ENCODE measurements at regions not wholly inside any gene's neighbourhood (a gene's known extent, or its start where the extent isn't known, plus 50 kb on each side); places are given as distances from the start of the nearest gene placed in this dataset.

DNA sequence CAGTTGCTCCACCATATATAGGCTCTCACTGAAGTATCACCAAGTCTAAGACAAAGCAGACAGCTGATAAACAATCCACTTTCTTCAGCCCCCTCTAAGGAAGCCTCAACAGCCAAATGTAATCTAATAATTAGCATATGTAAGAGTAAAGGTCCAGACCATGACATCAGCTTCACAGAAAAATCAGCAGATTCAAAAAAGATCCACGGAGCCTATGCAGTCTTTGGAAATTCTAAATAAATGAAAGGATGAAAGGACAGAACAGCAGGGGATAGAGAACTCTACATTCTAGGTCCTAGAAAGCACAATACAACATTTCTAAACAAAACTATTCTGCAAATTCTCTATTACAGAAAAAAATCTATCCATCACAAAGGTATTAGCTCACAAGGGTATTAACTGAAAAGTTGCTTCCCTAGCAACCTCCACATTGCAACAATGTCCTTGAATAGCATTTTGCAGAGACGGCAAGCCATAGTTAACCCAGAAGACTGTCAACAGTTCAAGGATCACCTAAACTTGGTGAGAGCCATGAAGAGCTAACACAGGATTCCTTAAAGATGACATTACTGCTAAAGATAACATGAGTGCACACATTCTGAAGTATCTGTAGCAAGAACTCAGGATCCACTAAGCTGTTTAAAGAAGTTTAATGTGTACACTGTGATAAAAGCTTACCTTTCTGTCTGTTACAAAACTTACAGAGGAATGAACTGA, 74.3 kb downstream of the SIPA1L2 start:
- DNase-seq (ENCODE audit: low read depth in 2 of 2), result no peak

DNA sequence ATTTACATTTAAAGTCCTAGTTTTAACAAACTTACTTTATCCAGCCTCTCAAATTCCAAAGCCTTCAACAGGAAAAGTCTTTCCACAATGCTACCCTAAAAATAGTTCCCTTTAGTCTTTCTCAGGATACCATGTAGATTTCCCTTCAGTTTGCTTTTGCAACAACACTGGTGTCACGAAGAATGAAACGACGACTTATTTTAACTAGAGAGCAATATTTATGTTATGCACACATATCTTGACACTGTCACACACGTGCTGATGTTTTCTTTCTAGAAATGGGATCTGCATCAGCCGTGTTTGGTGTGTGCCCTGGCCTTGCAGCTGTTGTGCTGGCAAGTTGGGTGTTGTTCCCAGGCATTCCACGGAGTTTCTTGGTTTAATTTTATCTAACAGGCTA, 75.5 kb downstream of the SIPA1L2 start:
- no peak for DNase-seq (ENCODE audit: low read depth in 2 of 2)

DNA sequence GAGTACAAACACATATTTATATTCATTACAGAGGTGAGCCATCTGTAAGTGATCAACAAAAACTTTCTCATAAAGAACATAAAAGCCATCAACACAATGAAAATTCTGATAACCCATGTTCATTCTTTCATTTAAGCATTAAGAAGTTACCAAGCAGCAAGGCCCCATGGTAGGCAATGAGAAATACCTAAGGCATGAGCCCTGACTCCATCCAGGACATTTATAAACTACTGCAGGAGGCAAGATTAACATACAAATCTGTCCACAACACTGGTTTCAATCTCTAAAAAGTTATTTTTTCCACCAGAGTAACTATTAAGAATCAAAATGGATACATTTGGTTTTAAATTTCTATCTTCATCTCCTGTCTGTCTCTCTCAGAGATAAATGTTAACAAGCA, 76.1 kb downstream of the SIPA1L2 start:
- no peak for DNase-seq (ENCODE audit: low read depth in 2 of 2)

DNA sequence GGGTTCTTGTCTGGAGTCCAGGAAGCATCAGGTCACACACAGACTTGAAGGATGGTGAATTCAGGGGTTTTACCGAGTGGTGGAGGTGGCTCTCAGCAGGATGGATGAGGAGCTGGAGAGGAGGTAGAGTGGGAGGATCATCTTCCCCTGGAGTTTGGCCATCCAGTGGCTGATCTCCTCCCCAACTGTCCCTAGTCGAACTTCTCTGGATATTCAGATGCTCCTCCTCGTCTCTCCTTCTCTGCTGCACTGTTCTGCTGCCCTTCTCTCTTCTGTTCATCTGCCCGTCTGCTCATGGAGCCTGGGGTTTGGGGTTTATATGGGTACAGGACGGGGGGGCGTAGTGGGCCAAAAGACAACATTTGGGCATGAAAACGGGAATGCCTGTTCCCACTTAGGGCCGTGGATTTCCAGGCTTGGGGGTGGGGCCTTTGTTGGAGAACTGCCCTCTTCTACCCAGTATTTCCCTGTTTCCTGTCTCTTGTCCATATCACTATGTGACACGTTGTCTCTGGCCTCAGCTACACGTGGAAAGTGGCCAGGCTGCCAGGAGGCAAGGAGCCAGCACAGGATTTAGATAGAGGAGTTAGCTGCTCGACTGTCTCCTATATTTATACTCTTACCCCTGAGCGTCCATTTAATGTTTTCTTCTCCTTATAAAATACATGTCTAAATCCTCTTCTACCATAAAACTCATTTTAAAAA, 76.7 kb downstream of the SIPA1L2 start:
- no peak for DNase-seq (ENCODE audit: low read depth in 2 of 2)

DNA sequence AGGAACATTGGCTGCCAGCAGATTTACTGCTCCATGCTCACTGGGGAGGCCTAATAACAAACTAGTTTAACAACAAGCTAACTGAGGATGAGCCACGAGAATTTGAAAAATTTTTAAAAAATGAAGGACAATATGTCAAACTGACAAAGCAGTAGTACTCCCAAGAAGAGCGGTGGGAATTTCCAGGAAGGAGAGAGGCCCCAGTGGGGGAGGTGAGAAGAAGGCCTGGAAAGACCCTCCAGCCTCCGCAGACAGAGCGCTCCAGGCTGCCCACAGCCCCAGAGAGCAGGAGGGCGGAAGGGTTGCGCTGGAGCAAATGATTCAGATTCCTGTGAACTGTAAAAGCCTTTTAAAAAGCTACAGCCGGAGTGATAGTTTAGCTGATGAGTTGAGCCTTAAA, 78.5 kb downstream of the SIPA1L2 start:
- DNase-seq (ENCODE audit: low read depth in 2 of 2), result no peak

DNA sequence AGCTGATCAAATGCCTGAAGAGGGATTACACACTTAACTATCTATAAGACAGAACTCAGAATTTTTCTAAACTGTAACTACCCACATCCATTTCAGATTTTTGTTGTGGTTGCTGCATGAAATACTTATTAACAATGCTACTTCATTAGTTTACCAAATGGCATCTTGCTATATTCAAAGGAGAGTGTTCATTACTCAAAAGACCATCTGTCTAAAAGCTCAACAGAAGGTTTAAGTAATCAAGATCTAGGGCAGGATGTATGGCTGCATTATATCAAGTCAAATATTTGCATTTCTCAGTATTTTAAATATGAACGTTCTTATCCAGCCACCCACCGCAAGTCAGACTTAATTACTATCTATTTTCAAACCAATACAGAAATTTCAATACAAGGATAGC, 79.9 kb downstream of the SIPA1L2 start:
- DNase-seq (ENCODE audit: low read depth in 2 of 2), result no peak

DNA sequence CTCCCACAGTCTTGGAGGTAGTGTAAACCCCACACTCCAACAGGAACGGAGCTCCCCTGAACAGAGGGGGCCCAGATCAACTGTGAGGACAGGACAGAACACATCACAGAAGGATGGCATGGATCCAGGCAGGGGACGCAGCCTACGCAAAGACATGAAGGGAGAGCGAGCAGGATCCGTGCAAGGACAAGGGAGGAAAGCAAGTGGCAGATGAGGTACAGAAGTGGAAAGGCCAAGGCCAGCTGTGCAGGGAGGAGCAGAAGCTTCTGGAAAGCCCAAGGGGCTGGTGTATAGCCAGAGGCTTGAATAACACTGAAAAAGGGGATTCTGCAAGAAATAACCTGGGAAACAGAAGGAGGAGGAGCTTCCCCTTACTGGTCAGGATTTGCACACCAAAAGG, 81.2 kb downstream of the SIPA1L2 start:
- DNase-seq (ENCODE audit: low read depth in 2 of 2), result no peak

DNA sequence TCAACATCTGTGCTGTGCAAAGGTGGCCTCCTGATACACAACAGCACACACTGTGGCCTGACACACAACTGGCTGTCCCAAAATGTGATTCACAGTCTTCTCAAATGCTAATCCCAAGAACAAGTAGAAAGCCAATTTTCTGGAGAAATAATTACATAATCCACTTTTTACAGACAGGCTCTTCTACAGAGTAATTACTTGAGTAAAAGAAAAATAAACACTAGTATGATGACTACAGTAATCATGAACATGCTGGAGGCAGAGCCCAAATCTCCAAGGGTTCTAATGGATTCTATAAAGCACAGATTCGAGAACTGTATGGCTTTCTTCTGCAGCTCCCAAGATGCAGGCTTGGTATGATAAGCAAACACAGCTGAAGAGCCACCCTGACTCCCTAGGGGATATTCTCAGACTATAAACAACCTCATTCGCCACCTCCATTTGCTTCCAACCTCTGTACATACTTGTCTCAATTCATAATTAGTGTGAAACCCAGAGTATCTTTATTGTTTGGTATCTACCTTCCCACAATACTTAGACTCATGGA, 81.9 kb downstream of the SIPA1L2 start:
- no peak for DNase-seq (ENCODE audit: low read depth in 2 of 2)

DNA sequence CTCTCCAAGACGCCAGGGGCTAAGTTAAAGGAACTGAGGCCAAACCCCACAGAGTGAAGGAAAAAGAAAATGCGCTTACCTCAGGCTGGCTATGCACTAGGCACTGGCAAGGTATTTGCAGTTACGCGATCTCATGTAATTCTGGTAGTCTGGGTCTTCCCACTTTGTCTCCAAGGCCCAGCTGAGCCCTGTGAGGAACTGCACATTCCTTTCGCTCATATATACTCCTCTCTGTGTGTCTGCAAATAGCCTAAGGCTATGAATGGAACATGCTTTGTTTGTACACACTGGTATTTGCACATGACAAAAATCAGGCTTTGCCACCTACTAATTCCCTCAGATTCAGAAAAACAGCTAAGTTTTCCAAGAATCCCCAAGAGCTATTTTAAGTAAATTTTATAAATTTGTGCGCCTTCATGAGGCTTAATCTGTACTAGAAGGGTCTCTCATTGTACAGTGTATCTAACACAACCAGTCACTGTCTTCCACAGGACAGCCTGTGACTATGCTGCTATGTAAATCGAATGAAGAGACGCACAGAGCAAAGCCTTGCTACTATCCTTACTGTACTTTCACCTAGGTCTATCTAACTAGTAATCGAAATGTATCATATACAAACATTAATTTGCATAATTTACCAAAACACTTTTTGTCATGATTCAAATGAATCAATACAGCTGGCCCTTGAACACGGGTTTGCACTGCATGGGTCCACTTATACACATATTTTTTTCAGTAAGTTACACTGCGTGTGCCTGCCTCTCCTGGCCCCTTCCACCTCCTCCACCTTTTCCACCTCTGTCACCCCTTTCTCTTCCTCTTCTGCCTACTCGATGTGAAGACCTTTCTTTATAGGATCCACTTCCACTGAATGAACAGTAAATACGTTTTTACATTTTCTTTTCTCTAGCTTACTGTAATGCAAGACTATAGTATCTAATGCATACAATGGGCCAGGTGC, 87.0 kb downstream of the SIPA1L2 start:
- DNase-seq (ENCODE audit: low read depth in 2 of 2), result no peak

DNA sequence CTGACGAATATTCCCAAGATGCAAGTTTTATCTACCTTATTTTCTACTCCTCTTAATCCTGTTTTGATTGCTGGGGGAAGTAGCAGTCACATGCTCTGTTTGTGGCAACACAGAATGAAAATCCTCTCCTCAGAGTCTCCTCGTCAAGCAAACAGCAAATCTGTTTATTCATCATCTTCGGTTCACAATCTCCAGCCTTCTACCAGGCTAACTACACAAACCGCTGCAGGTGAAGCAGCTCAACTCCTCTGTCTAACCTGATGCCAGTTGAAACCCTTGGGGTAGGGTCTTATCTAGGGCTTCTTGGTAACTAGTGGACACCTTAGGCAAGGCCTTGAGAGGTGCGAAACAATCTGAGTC, 91.0 kb downstream of the SIPA1L2 start:
- DNase-seq (ENCODE audit: low read depth in 2 of 2), result no peak

DNA sequence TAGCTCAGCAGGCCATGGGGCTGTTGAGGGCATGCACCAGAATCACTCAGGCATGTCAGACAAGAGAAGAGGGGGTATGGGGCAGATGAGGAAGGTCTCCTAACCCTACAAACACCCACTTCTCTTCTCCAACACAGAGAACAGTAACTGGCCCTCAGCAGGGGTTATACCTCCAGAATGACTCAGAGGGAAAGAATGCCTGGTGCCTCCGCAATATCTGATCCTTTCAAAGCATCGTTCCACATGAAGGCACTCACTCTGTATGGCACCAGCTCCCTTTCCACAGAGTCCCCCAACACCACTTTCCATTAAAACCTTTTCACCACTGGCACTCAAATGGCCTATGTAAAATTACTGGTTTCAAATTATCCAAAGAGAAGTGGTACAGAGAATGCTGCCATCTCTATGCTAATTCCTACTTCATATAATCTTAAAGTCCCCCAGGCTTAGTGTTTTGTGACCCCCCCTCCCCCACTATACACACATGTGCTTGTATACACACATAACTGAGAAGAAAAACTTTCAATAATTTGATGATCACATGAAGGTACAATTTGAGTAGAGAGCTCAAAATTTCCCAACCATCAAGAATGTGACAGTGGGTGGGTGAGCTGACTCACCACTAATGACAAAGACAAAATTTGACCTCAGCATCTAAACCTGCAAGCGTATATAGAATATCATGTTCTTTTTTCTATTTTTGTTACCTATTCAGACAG, 91.5 kb downstream of the SIPA1L2 start:
- no peak for DNase-seq (ENCODE audit: low read depth in 2 of 2)

DNA sequence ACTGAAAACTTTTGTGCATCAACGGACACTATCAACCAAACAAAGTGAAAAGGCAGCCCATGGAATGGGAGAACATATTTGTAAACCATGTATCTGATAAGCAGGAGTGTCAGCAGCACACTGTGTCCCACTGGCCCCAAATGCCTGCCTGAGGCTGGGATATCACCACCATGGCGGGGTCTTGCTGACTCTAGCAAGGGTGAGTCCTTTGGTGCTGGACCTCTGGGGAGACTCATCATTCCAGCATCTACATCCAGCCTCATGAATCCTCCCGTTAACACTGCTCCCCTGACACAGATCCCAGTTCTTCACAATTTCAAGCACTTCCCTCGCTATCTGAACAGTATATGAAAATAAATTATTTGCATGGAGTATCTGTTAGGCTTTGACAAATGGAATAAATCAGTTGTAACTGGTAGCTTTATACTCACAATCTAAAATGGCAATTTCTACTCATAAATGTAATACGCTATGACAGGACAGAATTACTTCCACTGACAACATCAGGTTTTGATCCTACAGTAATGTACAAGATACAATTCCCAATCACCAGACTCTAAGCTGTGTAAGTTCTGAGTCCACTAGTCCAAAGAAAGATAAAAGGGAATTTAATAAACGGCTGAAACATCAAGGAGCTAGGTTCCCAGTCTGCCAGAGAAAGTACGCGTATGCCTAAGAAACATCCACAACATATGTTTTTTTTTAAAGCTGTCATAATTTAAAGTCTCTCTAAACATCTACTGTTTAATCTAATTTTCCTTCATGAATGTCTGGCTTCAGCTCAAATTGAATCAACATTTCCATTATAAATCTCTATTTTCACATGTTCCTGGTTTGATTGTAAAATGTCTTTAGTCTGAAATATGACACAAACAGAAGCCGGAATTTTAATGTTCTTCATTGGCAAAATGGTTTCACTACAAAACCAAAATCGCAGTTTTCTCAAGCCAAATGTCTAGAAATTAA, 95.1 kb downstream of the SIPA1L2 start:
- DNase-seq (ENCODE audit: low read depth in 2 of 2), result peak in 1 of 2 experiments; percentile 12

DNA sequence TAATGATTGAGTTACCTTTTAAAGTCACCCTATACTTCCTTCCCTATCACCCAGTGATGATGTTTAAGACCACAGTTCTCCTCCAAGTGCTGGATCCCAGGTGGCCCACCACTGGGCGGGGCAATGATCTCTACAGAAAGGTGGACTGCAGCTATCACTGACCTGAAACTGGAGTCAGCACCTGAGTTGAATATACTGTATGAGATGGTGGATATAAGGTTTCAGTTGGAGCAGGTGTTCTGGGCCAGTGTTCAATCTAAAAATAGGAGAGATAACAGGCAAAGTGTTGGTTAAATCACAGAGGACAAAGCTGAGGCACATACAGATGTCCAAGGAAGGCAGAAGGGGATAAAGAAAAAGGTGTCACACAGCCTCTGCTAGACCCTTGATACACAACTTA, 96.6 kb downstream of the SIPA1L2 start:
- no peak for DNase-seq (ENCODE audit: low read depth in 2 of 2)

DNA sequence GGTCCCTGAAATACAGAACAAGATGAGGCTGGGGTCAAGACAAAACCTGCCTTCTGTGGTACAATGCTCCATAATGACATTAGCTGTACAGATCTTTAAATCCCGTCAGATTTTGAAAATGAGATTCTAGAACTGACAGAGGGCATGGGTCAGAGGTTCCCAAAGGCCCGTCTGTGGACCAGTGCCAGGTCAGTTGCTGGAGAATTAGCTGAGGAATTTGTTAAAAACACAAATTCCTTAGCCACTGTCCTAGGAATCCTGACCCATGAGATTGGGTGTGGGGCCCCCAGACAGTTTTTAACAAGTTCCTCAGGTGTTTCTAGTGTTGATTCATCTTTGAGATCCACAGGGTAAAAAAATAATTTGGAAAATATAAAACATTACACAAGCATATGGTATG, 97.0 kb downstream of the SIPA1L2 start:
- DNase-seq (ENCODE audit: low read depth in 2 of 2), result no peak

DNA sequence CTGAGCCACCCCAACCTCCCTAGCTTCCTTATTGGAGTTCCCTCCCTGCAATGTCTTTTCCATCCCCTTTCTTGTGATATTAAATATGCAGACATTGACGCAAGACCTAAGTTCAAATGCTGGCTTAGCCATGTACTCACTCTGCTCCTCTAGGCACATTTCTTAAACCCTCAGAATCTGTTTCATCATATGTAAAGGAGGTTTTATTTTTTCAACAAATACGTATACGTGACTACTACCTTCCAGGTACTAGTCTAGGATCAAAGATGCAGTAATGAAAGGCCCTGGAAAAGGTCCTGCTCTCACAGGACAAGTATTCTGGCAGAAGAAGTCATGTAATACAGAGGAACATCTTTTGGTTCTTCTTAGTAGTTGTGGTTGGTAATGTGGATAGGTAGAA, 98.6 kb downstream of the SIPA1L2 start:
- DNase-seq (ENCODE audit: low read depth in 2 of 2), result no peak

DNA sequence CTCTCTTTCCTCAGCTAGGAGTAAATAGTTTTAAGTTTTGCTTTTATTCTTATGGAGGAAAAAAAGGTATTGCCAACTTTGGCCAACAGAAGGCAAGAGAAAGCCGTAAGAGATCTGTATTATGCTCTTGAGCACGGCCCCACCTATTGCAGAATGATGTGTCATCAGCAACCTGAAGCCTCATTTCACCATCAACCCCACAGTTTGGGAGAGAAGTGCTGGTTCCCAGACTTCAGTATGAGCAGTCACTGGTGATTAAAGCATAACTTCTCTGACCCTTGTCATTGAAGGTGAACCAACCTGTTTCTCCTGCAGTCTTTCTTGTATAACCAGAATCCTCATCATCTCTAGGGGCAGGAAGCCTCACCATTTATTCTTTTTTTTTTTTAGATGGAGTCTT, 100.2 kb downstream of the SIPA1L2 start:
- no peak for DNase-seq (ENCODE audit: low read depth in 2 of 2)

DNA sequence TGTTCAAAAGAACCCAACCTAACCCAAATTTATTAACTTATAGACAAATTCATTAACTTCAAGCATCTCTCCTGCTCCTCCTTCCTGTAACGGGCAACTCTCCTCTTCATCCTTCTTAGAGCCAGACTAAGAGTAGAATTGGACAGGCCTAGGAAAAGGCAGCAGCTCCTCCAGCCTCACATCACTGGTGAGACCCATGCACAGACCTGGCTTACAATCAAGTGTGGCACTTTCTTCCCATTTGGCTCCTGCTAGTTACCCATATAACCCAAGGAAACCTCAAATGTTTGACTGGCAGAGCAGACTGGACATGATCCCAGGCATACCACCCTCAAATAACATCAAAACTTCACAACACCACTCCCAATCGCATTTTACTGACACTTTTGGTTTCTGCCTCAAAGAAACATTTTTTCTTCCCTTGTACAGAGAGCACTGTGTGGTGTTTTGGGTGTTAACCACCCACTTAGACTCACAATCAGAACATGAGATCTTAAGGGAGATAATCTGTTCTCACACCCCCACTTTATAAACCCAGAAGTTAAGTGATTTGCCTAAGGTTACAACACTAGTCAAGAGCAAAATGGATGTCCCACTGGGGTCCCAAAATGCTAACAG, 101.4 kb downstream of the SIPA1L2 start:
- DNase-seq (ENCODE audit: low read depth in 2 of 2), result no peak

DNA sequence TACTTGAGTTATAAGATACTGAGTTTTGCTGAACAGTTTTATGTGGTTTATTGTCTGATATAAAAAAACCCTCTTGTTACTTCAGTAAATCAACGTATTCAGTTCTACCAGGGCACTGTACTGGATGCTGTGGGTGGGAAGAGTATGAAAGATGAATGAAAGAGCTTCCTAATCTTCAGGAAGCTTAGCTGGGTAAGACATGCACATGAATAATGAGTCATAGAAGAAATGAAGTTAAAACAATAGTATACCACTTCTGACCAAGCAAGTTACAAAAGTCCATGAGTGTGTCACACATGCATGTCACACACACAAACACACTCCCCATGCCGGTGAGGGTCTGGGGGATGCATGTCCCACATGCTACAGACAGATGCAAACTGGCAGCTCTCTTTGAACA, 105.9 kb downstream of the SIPA1L2 start:
- no peak for DNase-seq (ENCODE audit: low read depth in 2 of 2)

DNA sequence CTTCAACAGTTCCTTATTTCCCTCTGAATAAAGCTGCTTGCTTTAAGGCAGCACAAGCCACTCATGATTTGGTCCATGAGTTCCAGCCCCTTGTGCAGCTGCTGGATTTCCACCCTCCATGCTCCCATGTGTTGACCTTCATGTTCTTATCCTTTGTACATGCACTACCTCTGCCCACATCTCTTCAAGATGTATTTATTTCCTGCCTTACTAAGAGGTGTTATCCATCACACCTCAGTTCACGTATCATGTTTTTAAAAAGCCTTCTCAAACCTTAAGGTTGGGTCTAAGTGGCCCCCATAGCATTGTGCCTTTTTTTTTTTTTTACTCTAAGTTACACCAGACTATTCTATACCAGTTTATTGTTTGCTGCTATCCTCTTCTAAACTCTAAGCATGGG, 107.7 kb downstream of the SIPA1L2 start:
- DNase-seq (ENCODE audit: low read depth in 2 of 2), result no peak

DNA sequence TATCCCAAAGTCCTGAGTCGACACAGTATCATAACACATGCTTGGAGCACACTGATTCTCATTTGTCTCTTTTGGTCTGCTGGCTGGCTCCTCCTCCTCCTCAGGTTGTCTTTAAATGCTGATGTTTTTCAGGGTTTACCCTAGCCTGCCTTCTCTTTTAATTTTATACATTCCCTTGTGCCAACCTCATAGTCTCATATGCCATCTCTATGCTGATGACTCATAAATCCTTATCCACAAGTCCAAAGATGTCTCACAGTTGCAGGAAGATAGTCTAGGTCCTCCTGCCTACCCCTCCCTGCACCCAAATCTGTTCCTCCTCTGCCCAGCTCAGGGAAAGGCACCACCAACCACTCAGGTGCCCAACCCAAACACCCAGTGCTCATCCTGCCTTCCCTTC, 108.3 kb downstream of the SIPA1L2 start:
- no peak for DNase-seq (ENCODE audit: low read depth in 2 of 2)
